RKO (cell line): ENCODE measurements at regions not wholly inside any gene's neighbourhood (a gene's known extent, or its start where the extent isn't known, plus 50 kb on each side); places are given as distances from the start of the nearest gene placed in this dataset.
"Not testable (repeated sequence)": the region's sequence is repeated elsewhere in the genome, so short reads cannot be mapped to it uniquely, and the experiment has no call there.

ENCODE experiments used
- DNase-seq: peaks from one replicate; pipeline ENCODE4 v3.0.0-alpha.2; 2016; ENCODE audit warnings: low spot score

DNA sequence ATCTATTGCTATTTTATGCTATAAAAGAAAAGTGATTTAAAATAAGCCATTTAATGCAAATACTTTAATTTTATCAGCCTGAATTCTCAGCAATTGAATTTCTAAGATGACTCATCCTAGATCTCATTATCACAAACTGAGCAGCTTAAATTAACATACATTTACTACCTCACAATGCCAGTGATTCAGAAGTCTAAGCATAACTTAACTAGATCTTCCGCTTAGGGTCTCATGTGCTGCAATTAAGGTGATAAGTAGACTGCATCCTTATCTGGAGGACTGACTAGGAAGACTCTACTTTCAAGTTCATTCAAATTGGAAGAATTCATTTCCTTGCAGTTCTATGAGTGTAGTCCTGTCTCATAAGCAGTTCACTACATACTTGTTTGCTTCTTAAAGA is 286.6 kb downstream of the COL11A1 start:
- no peak for DNase-seq

DNA sequence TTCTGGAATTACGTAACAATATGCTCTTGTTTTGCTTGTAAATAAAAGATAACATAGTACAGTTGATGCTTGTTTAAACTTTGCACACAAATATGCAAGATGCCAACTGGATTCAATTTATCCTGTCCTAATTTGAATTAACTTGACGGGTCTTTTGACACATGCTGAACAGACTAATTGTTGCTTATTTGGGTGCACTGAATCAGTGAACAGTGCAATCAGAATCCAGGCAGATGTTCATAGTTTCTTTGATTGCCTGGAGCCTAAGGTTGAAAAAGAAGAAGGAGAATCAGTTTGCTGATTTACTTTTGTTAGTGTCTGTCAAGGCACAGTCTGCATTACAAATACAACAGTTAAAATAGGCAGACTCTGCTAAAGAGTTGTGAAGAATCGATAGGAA is 307.9 kb downstream of the COL11A1 start:
- DNase-seq, result no peak

DNA sequence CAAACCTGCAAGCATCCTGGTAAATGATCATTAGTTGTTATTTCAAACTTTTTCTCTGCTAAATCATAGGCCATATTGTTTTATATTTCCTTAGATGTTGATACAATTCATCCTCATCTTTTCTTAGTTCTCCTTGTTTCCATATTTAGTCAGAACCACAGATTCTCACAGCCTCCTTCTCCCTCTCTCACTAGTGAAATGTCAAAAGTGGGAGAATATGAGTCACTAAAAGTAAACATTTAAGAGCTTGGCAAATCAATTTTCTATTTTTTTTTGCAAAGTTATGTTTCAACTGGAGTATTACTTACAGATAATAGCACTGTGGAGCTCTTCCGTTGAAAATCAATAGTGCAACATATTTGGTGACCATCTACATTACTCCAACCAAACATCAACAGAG is 308.8 kb downstream of the COL11A1 start:
- no peak for DNase-seq

DNA sequence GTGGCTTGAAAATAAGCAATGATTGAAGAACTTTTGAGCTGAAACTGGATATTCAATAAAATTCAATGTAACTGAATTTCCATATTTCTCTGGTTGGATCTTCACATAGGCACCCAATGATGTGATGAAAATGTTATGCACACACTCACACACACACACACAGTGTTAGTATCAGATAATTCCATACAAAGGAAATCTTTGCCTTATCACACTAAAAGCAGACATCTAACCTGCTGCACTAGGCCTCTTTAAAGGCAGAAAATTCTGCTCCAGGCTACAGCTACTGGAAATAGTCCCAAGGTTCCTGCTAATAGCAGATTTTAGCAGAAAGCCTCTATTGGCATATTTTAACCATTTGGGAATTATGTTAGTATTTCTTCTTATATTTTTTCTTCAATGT is 309.6 kb downstream of the COL11A1 start:
- DNase-seq, result no peak

DNA sequence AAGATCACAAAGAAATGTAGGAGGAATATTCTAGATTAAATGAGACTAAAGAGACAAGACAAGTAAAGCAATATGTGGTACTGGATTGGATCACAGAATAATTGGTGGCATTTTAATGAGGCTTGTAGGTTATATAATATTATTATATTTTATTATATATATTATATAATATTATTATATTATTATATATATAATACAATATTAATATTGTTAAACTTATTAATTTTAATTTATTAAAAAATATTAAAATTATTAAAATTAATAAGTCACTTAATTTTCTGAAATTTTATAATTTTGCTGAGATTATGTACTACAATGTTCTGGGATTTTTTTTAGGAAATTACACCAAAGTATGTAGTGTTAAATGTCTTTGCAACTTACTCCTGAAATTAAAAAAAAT is 311.9 kb downstream of the COL11A1 start:
- no peak for DNase-seq

DNA sequence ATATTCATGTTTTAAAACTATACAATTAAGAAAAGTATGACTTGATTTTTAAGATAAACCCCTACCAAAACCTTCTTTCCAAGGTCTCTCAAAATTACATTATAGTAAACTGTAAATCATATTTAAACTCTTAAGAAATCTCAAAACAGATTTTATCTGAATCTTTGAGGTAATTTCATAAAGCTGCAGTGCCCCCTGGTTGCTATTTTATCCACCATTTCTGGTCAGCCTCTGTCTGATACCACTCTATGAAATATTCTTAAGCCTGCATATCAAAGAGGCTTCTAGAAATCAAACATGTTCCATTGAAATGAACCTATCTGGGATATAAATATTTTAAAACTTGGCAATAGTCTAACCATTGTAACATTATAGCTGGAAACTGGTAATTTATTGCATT is 317.3 kb downstream of the COL11A1 start:
- peak; percentile 40 for DNase-seq

DNA sequence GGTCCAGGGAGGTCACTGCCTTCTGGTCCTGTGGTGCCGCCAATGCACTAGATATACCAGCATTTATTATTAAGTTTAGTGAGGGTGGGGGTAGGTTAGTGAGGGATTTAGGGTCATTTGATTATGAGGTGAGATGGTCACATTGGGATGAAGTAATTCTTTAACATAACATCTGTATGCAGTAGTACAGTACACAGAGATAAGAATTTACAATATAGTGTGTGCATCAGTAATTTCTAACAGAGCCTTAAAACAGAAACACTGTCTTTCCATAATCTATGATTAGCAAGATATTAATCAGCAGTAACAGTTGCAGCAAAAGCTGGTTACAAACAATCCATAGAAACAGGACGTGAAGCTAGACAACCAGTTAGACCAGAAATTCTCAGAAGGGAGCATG is 318.4 kb downstream of the COL11A1 start:
- not testable (repeated sequence) for DNase-seq

DNA sequence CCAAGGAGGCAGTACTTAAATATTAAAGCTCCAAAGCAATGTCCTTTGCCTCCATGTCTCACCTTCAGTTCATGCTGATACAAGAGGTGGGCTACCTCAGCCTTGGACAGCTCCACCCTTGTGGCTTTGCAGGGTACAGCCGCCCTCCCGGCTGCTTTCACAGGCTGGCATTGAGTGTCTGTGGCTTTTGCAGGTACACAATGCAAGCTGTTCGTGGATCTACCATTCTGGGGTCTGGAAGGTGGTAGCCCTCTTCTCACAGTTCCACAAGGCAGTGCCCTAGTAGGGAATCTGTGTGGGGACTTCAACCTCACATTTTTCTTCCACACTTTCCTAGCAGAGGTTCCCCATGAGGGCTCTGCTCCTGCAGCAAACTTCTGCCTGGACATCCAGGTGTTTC is 324.8 kb downstream of the COL11A1 start:
- DNase-seq, result no peak

DNA sequence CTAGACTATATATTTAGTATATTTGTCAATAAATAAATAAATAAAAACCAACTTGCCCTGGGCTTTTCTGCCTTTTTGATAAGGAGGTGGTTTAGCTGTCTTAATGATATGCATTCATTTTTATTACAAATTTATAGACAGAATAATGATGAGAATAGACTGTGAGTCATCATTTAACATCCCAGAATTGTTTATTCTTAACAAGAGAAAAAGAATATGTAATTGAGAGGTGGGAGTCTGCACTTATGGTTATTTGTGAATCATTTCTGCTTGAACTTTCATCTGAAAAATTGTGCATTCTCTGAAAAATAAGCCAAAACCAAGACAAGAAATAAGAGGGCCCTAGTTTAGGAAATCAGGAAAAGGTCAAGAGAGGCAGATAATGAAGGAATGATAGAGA is 326.2 kb downstream of the COL11A1 start:
- no peak for DNase-seq

DNA sequence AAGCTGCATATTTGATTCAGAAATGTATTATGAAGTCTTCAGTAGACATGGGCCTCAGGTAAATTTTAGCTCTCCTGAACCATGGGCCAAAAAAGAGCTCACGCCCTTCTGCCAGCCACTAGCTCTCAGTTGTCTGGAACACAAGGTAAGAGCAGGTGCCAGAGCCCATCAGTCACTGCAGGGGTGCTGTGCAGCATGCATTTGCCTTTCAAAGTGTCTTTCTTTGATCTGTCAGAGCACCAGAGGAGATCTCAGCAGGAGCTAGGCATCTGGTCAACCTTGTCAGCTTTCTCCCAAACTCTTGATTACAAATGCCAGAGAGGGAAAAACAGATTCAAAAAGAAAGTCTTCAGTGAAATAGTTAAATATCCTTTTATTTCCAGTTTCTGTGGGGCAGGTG is 332.3 kb downstream of the COL11A1 start:
- DNase-seq, result no peak

DNA sequence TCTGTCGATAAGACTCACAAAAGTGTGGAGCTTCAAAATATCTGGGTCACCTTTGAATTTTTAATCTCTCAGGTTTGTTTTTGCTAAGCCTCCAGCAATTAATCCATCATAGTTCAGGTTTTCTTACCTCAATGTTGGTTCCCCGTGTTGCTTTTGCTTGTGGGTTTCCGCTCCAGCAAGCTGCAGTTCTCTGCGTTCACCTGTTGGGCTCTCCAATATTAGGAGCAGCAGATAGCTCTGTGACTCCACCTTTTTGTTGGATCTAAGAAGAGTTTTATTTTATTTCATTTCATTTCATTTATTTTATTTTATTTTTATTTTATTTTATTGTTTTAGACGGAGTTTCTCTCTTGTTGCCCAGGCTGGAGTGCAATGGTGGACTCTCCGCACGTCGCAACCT is 335.5 kb downstream of the COL11A1 start:
- peak; percentile 1 for DNase-seq

DNA sequence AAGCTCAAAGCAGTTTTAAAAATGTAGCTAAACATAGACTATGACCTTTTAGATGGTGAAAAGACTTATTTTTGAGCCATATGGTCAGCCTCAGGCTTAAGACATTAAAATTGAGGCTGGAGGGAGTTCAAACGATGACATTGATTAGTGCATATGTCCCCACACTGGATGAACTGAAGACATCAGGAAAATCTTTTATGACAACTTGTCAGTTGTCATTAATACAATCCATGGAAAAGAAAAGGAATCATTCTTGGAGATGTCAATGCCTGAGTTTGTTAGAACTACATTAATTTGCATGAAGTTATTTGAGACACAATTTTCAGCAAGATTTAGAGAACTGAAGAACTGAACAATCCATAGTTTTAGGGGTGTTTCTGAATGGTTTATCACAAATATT is 349.9 kb downstream of the COL11A1 start:
- DNase-seq, result no peak

DNA sequence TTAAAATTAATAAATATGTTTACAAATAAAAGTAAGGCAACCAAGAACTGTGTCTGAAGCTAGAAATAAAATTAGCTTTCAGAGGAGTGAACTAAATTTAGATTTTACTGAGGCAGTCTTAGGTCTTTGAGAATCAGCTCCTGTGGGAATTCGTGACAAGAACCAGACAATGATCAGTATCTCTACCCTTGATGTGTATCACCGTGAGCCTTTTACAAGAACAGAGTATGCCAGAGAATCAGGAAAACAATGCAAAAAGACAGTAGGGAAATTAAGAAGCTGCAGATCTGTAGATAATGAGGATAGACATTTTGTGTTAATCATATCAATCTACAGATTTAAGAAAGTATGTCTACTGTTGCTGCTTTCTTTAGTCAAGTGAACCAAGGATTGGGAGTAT is 351.0 kb downstream of the COL11A1 start:
- no peak for DNase-seq

DNA sequence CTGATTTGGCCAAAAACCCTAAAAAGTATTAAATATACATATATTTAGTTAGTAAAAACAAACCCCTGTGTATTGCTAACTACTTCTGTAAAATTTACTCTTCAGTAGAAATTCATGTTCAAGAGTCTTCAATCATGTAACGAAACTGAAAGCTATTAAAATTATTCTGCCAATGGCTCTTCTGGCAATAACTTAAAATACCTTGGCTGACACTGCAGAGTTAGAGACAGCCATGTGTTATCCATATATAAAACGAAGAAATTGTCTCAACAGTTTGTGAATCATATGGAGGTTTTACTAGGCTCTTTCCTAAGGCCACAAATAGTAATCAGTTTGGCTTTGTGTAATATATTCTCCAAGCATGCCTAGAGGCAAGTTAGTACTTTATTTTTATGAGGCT is 357.2 kb downstream of the COL11A1 start:
- no peak for DNase-seq

DNA sequence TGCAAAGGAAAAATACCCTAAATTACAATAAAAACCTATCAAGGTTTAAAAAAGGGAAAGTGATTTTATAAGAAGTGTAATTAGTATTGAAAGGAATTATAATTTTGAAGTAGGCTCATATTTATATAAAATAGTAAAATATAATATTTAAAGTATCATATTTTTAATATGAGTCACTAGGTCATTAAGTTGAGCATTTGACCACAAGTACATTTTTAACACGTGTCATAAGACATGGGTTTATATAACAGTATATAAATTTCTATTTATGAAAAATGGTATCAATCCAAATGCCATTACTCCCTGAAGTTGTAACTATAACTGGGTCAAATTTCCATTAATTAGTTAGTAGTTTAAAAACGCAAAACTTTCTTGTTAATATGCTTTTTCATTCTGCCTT is 365.9 kb downstream of the COL11A1 start:
- DNase-seq, result peak; percentile 4

DNA sequence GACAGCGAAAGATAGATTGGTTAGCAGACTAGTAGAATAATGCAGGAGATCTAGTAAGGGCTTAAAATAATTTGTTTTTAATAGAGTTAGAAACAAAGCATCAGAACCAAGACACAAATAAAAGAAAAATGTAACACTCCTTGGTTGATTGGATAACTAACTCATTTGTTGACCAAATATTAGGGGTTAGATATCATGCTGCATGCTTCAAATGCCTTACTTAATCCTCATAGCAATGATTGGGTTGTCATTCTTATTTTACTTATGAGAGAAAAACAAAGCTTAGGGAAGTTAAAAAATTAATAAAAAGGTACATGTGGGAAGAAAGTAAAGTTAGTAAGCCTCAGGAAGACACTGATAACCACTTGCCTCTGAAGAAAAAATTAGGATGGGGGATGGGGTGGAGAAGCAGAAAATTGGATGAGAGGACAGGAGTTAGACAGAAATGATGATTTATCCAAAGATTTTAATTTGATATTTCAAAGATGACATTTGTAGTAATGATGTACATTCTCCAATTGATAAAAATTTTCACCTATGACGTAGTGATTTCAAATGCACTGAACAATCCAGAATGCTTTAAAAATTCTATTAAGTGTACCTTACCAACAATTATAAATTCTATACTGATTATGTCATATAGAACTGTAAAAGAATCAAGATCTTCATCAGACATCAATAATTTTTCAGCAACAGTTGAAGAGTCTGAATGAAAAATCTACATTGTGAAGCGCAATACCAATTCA is 374.7 kb downstream of the COL11A1 start:
- DNase-seq, result no peak

DNA sequence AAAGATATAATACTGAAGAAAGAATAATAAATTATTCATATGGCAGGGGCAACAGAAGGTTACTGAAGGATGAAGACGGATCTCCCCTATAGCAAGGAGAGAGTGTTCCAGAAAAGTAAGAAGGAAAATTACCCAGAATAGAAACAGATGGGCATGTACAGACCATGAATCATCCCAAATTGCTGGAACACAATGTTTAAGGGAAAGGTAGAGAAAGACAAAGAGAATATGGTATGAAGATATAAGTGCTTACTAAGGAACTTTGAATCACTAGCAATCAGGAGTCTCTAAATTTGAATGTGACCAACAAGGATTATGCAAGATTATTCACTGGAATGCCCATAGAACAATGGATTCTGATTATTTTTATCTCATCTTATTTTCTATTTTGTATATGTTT is 375.4 kb downstream of the COL11A1 start:
- no peak for DNase-seq

DNA sequence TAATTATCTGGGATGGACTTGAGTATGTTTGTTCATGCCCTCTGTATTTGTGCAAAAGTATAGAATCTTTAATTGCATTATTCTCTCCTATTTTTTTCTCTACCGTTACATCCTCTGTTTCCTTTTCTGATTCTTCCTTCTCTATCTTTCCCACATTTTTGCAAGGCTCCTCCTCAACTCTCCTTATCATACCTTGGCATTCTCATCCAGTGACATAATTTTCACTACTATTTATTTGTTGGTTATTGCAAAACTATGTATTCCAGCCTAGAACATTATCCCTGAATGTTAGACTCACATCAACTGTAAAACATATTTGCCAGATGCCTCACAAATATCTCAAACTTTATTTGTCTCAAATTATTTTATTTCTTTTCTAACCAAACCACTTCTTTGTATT is 381.9 kb downstream of the COL11A1 start:
- DNase-seq, result no peak

DNA sequence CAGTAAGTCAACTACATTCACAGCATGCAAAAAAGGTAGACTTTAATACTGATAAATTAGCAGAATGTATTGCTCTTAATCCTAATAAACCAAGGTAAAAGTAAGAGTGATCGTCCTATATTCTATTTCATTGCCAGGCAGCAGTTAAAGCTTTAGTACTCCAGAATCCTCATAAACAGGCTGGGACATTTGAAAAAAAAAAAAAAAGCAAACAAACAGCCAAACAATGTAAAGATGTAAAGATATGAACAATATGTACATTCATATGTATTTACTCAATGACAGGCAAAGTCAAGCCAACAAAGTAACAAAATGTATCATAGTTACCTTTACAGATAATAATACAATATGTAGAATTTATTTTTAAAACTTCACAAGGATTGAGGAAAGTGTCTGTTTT is 383.6 kb downstream of the COL11A1 start:
- no peak for DNase-seq

DNA sequence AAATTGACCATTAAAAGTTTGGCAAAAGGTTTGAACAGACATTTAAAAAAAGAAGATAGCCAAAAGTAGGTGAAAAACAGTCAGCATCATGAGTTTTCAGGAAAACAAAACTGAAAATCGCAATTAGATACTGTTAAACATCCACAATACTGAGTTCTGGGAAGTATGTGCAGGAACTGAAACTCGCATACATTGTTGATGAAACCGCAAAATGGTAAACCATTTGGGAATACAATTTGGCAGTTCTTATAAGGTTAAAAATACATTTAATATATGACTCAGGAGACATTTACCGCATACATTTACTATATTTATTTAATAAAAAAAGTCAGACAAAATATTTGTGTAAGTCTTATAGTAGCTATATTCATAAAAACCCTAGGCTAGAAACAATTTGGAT is 393.2 kb downstream of the COL11A1 start:
- DNase-seq, result no peak

DNA sequence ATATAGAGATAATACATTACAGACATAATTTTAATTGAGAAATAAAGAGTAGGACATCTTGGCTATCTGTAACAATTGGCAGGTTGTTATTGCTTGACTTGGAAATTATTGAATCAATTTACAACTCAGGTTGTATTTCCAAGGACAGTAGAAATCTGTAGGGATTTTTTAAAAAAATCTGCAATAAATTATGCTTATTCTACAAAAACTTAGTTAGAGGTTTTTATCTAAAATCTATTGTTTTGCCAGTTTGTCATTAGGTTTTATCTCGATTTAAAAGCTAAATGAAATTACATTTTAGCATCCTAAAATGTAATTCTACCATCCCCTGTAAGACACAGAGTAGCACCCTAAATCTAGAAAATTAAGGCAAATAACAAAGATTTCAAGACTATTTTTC is 408.8 kb downstream of the COL11A1 start:
- DNase-seq, result no peak

DNA sequence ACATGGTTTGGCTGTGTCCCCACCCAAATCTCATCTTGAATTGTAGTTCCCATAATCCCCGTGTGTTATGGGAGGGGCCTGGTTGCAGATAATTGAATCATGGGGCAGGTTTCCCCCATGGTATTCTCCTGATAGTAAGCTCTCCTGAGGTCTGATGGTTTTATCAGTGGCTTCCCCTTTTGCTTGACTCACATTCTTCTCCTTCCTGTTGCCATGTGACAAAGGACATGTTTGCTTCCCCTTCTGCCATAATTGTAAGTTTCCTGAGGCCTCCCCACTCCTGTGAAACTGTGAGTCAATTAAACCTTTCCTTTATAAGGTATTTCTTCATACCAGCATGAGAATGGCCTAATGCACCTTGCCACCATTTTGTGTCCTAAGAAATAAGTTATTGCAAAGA is 415.0 kb downstream of the COL11A1 start:
- DNase-seq, result no peak

DNA sequence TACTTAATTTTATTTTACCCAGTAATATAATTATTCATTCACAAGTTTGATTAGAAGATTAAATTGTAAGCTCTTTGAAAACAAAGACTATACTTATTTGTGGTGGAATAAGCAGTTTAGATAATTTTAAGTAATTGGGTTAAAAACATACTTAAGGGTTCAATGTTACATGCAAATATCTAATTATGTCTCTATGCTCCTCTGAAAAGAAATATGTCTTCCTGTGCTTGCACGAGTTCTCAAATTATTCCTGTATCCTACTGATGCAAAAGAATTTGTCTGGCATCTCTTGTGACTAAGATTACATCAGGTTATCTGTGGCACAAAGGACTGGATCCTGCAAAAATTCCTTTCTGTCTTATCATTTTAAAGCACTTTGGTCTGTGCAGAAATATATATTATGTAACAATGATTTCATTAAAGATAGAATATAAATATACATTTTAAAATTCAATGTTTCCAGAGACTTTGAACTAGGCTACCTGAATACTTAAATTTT is 416.7 kb downstream of the COL11A1 start:
- no peak for DNase-seq

DNA sequence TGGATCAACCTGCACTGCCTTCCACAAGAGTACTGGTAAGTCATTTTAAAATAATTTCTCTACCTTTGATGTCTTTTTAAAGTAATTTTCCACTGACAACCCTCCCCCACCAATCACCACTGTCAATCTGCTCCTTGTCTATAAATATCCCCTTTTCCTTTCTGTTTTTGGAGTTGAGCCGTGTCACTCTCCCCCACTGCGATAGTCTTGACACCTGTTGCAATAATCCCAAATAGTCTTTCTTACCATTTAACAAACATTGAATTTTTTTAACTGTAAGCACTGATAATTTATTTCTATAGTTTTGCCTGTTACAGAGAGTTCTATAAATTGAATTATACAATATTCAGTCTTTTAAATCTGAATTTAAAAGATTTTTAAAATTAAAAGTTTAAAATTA is 420.9 kb downstream of the COL11A1 start:
- DNase-seq, result no peak
